NCI-H1048 (cell line): ENCODE measurements at regions not wholly inside any gene's neighbourhood (a gene's known extent, or its start where the extent isn't known, plus 50 kb on each side); places are given as distances from the start of the nearest gene placed in this dataset.
"Not testable (repeated sequence)": the region's sequence is repeated elsewhere in the genome, so short reads cannot be mapped to it uniquely, and the experiment has no call there.

Source experiments
- DNase-seq: peaks from one replicate; lab custom pipeline; 2025; lab: John Stamatoyannopoulos, UW

DNA sequence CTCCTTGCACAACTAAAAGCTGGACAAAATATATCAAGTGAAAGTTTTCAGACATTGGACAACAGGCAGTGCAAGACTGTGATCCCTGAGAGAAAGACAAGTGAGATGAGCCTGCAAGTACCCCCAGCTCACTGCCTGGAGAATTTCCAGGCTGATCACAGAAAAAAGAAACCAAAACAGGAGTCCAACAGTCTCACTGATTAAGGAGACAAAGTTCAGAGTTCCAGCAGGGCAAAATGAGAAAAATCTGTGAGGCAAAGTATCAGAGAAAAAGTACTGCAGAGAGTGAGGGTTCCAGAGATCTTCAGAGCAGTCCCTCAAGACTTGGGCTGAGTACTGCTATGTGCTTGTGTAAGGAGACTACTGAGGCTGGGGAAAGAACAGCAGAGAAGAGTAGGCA, 56.0 kb upstream of the PRSS3 start:
- DNase-seq = no peak

GRCh38 chr9:33740075-33740474, 55.3 kb upstream of the PRSS3 start:
- no peak for DNase-seq

DNA sequence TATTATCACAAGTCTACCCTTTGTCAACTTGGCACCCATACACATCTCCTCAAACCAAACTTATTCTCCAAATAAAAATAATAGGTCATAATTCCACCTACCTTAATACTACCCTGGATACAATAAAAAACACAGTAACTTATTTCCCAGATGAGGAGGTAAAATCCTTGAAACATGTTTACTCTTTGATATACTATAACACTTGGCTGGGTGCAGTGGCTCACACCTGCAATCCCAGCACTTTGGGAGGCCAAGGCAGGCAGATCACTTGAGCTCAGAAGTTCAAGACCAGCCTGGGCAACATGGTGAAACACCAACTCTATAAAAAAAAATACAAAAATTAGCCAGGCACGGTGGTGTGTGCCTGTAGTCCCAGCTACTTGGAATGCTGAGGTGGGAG, 54.4 kb upstream of the PRSS3 start:
- not testable (repeated sequence) for DNase-seq

DNA sequence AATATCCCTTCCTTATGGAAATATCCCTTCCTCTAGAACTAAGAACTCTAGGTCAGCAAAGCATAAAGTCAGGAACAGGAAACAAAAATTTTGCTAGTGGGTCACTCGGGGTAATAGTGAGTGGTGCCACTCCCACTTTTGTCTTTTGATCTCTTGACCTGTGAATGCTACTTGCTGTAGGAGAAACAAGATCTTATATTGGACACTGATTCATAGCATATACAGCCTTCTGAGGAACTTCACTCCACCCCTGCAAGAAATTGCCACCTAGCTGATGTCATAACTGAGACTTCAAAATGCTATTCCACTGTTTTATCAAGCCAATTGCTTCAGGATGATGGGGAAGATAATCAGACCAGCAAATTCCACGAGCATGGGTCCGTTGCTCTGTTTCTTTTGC, 53.3 kb upstream of the PRSS3 start:
- no peak for DNase-seq

DNA sequence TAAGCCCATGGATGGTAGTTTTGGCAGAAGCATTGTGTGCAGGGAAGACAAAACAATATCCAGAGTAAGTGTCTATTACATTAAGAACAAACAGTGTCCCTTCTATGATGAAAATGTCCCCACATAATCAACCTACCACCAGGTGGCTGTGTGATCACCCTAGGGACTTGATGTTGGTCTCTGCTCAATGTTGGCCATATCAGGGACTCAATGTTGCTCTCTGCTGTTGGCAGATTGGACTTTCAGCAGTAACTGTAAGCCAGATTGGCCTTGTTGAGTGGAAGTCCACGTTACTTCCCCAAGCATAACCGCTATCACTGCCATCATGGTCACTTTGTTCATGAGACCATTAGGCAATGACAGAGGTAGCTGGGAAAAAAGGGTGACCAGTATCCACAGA, 52.8 kb upstream of the PRSS3 start:
- DNase-seq = no peak
